Neuronal stem cell (in vitro differentiated cells): ENCODE measurements at regions not wholly inside any gene's neighbourhood (a gene's known extent, or its start where the extent isn't known, plus 50 kb on each side); places are given as distances from the start of the nearest gene placed in this dataset.
"Not testable (repeated sequence)": the region's sequence is repeated elsewhere in the genome, so short reads cannot be mapped to it uniquely, and the experiment has no call there.

Source experiments
- DNase-seq: peaks from one replicate; pipeline ENCODE4 v3.0.0-alpha.2; 2013; ENCODE audit warnings: low spot score
- H2AFZ ChIP-seq: one replicate; pipeline ENCODE4 v1.6.1; 2013; ENCODE audit warnings: mild to moderate bottlenecking, low read length, inconsistent platforms
- H2AK5ac ChIP-seq: 2 replicates; pipeline ENCODE4 v1.6.1; 2013; ENCODE audit warnings: low read depth, mild to moderate bottlenecking, inconsistent platforms, low read length, moderate library complexity, mixed read lengths
- H2BK120ac ChIP-seq: 2 replicates; pipeline ENCODE4 v1.6.1; 2013; ENCODE audit warnings: low read depth, mild to moderate bottlenecking, inconsistent platforms, low read length, moderate library complexity, mixed read lengths
- H2BK12ac ChIP-seq: one replicate; pipeline ENCODE4 v1.6.1; 2013; ENCODE audit warnings: low read length, inconsistent platforms
- H2BK15ac ChIP-seq: 2 replicates; pipeline ENCODE4 v1.6.1; 2013; ENCODE audit warnings: mild to moderate bottlenecking, low read length, inconsistent platforms, mixed read lengths
- H2BK5ac ChIP-seq: one replicate; pipeline ENCODE4 v1.6.1; 2013; ENCODE audit warnings: inconsistent platforms, mild to moderate bottlenecking, low read length, moderate library complexity
- H3K14ac ChIP-seq: one replicate; pipeline ENCODE4 v1.6.1; 2013; ENCODE audit warnings: low read length, inconsistent platforms
- H3K18ac ChIP-seq: 2 replicates; pipeline ENCODE4 v1.6.1; 2013; ENCODE audit warnings: low read length, inconsistent platforms
- H3K23ac ChIP-seq: 2 replicates; pipeline ENCODE4 v1.6.1; 2013; ENCODE audit warnings: low read depth, mild to moderate bottlenecking, mixed read lengths, low read length, inconsistent platforms; ENCODE audit not compliant: poor library complexity
- H3K27ac ChIP-seq: replicated peaks from 3 replicates; pipeline ENCODE4 v1.5.1; 2013; ENCODE audit warnings: low read length, inconsistent platforms
- H3K27me3 ChIP-seq, 3 experiments: 2 replicates each; pipeline ENCODE4 v1.6.1; 2013; ENCODE audit warnings: low read length in 3 of 3, mild to moderate bottlenecking in 2 of 3, inconsistent platforms in 1 of 3, low read depth in 1 of 3, mixed read lengths in 1 of 3, moderate library complexity in 1 of 3; ENCODE audit not compliant: control insufficient read depth in 3 of 3, insufficient read depth in 3 of 3
- H3K36me3 ChIP-seq, 2 donors: replicated peaks in 1 of 2; 2 replicates each; pipeline ENCODE4 v1.6.1; 2013; ENCODE audit warnings: low read length in 2 of 2; ENCODE audit not compliant: control insufficient read depth in 2 of 2, insufficient read depth in 2 of 2
- H3K4ac ChIP-seq: 2 replicates; pipeline ENCODE4 v1.6.1; 2013; ENCODE audit warnings: inconsistent platforms, mild to moderate bottlenecking, low read length, moderate library complexity
- H3K4me1 ChIP-seq, 2 donors: 1 replicate in 1 of 2; 2 replicates in 1 of 2; pipeline ENCODE4 v1.6.1; 2013; ENCODE audit warnings: low read length in 2 of 2, low read depth in 1 of 2; ENCODE audit not compliant: control insufficient read depth in 2 of 2, insufficient read depth in 1 of 2
- H3K4me2 ChIP-seq: one replicate; pipeline ENCODE4 v1.6.1; 2013; ENCODE audit warnings: mild to moderate bottlenecking, low read length, inconsistent platforms; ENCODE audit not compliant: insufficient read depth, poor library complexity, severe bottlenecking
- H3K4me3 ChIP-seq, 2 donors: 2 replicates each; pipeline ENCODE4 v1.5.1; 2013; ENCODE audit warnings: low read length in 2 of 2, mild to moderate bottlenecking in 2 of 2, inconsistent platforms in 1 of 2, moderate library complexity in 1 of 2
- H3K79me1 ChIP-seq: one replicate; pipeline ENCODE4 v1.6.1; 2013; ENCODE audit warnings: low read depth, mild to moderate bottlenecking, inconsistent platforms, low read length, moderate library complexity
- H3K9ac ChIP-seq: one replicate; pipeline ENCODE4 v1.6.1; 2013; ENCODE audit warnings: mild to moderate bottlenecking, low read depth, low read length, inconsistent platforms; ENCODE audit not compliant: poor library complexity
- H3K9me3 ChIP-seq, 2 donors: replicated peaks in 1 of 2; 2 replicates each; pipeline versions ENCODE3 to v1.6.1; 2013; ENCODE audit warnings: low read length in 2 of 2, mild to moderate bottlenecking in 2 of 2, inconsistent platforms in 1 of 2, low read depth in 1 of 2, mixed read lengths in 1 of 2, moderate library complexity in 1 of 2; ENCODE audit not compliant: control insufficient read depth in 2 of 2, insufficient read depth in 1 of 2
- H4K8ac ChIP-seq: one replicate; pipeline ENCODE4 v1.6.1; 2013; ENCODE audit warnings: low read depth, mild to moderate bottlenecking, inconsistent platforms, low read length, moderate library complexity
- H4K91ac ChIP-seq: one replicate; pipeline ENCODE4 v1.6.1; 2013; ENCODE audit warnings: low read length, low read depth, mild to moderate bottlenecking, inconsistent platforms; ENCODE audit not compliant: poor library complexity
- WGBS, 2 donors: extraction: QIAGEN DNeasy Blood & Tissue Kit; methylation state at CpG; one replicate each; pipeline ENCODE4 v1.1.7; 2013; ENCODE audit warnings: missing lambda C conversion rate in 2 of 2, mixed read lengths in 1 of 2; ENCODE audit not compliant: insufficient read length in 2 of 2, insufficient replicate concordance in 1 of 2; ENCODE audit errors: extremely low coverage in 2 of 2; 5-methylcytosine and 5-hydroxymethylcytosine counted together

GRCh38 chr4:106774055-106774454, 262.1 kb downstream of the DKK2 start:
- not testable (repeated sequence) for H3K36me3 ChIP-seq, H2BK120ac ChIP-seq, H3K14ac ChIP-seq, H4K8ac ChIP-seq, H2AK5ac ChIP-seq, DNase-seq, H2BK12ac ChIP-seq, H4K91ac ChIP-seq, H3K23ac ChIP-seq, H2BK15ac ChIP-seq, H3K27ac ChIP-seq, H3K4ac ChIP-seq, H2BK5ac ChIP-seq, H2AFZ ChIP-seq, H3K4me3 ChIP-seq, H3K79me1 ChIP-seq, H3K18ac ChIP-seq, H3K27me3 ChIP-seq, H3K9me3 ChIP-seq, H3K9ac ChIP-seq, H3K4me2 ChIP-seq, H3K4me1 ChIP-seq
- WGBS, 2 donors, result no CpG with 5 or more reads among the region's 1 CpG

DNA sequence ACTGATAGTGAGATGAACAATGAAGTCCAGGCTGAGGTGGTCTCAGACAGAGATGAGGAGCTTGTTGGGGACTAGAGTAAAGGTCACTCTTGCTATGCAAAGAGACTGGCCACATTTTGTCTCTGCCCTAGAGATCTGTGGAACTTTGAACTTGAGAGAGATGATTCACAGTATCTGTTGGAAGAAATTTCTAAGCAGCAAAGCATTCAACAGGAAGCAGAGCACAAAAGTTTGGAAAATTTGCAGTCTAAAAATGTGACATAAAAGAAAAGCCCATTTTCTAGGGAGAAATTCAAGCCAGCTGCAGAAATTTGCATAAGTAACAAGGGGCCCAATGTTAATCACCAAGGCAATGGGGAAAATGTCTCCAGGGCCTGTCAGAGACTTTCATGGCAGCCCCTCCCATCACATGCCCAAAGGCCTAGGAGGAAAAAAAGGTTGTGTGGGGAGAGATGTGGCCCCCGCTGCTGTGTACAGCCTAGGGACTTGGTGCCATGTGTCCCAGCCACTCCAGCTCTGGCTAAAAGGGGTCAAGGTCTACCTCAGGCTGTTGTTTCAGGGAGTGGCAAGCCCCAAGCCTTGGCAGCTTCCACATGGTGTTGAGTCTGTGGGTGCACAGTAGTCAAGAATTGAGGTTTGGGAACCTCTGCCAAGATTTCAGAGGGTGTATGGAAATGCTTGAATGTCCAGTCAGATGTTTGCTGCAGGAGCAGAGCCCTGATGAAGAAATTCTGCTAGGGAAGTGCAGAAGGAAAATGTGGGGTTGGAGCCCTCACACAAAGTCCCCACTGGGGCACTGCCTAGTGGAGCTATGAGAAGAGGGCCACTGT, 262.8 kb downstream of the DKK2 start:
- Histone ChIP-seq H4K8ac (no peak overlapping the region), H3K36me3 (no peaks in the 10 kb centered on the region), H2BK12ac (no peak overlapping the region), H3K79me1 (no peaks in the 10 kb centered on the region), H3K14ac (no peak overlapping the region), H3K4me3 (no peak overlapping the region), H2AFZ (no peak overlapping the region), H3K9ac (no peak overlapping the region), H3K27me3 (no peaks in the 10 kb centered on the region), H2BK15ac (no peak overlapping the region), H3K23ac (no peak overlapping the region), H3K4me2 (no peak overlapping the region), H2BK120ac (no peak overlapping the region), H3K27ac (no peak overlapping the region), H3K18ac (no peak overlapping the region), H2BK5ac (no peak overlapping the region), H2AK5ac (no peak overlapping the region), H3K4me1 (no peaks in the 10 kb centered on the region), H3K4ac (no peak overlapping the region), H3K9me3 (no peaks in the 10 kb centered on the region), H4K91ac (no peak overlapping the region)
- WGBS, 2 donors, result no CpG with 5 or more reads among the region's 1 CpG
- no peak for DNase-seq

- H2AK5ac ChIP-seq, result no peak overlapping the region
- H3K4me3 ChIP-seq, result no peak overlapping the region
- no peaks in the 10 kb centered on the region for H3K79me1 ChIP-seq
- H3K9me3 ChIP-seq, result no peaks in the 10 kb centered on the region
- H3K36me3 ChIP-seq, result no peaks in the 10 kb centered on the region
- H3K27me3 ChIP-seq, result no peaks in the 10 kb centered on the region
- H3K14ac ChIP-seq, result no peak overlapping the region
- H3K4me1 ChIP-seq, result no peaks in the 10 kb centered on the region
- H3K27ac ChIP-seq, result no peak overlapping the region
- no peak overlapping the region for H3K18ac ChIP-seq
- H3K4ac ChIP-seq, result no peak overlapping the region
- DNase-seq, result no peak
- no peak overlapping the region for H3K23ac ChIP-seq
- no peak overlapping the region for H4K91ac ChIP-seq
- H2BK5ac ChIP-seq, result no peak overlapping the region
- no peak overlapping the region for H3K9ac ChIP-seq
- no peak overlapping the region for H4K8ac ChIP-seq
- no peak overlapping the region for H2BK12ac ChIP-seq
- WGBS, 2 donors, result no CpG with 5 or more reads among the region's 2 CpGs
- no peak overlapping the region for H2BK120ac ChIP-seq
- no peak overlapping the region for H2AFZ ChIP-seq
- H3K4me2 ChIP-seq, result no peak overlapping the region
- no peak overlapping the region for H2BK15ac ChIP-seq
Observed at GRCh38 chr4:106767991-106768390, 268.1 kb downstream of the DKK2 start.

DNA sequence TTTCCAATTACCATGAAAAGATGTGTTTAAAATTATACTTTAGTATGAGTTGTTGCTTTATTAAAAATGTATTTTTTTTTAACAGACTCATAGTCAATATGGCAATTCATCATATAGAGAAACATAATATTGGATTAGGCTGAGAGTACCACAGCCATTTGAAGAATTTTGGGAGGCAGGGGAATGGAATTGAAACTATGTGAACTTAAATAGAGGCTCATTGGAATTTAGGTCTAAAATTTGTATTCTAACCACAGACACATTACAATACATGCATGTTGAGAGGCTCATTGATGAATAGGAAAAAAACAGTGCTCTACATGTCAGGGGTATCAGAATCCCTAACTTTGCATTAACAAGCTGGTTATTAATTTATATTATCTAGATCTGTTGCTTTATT, 269.6 kb downstream of the DKK2 start:
- Histone ChIP-seq H4K8ac (no peak overlapping the region), H3K4me3 (no peak overlapping the region), H3K18ac (no peak overlapping the region), H2AFZ (no peak overlapping the region), H2AK5ac (no peak overlapping the region), H3K4me2 (no peak overlapping the region), H2BK12ac (no peak overlapping the region), H3K27me3 (no peaks in the 10 kb centered on the region), H2BK5ac (no peak overlapping the region), H3K27ac (no peak overlapping the region), H2BK15ac (no peak overlapping the region), H3K36me3 (no peaks in the 10 kb centered on the region), H3K4ac (no peak overlapping the region), H3K9me3 (no peaks in the 10 kb centered on the region), H4K91ac (no peak overlapping the region), H3K9ac (no peak overlapping the region), H3K14ac (no peak overlapping the region), H3K79me1 (no peaks in the 10 kb centered on the region), H3K23ac (no peak overlapping the region), H2BK120ac (no peak overlapping the region), H3K4me1 (no peaks in the 10 kb centered on the region)
- no peak for DNase-seq
